ENCODE measurements at regions not wholly inside any gene's neighbourhood (a gene's known extent, or its start where the extent isn't known, plus 50 kb on each side); places are given as distances from the start of the nearest gene placed in this dataset.
A peak's percentile ranks its signal among the peaks of the same experiment; 100 is the strongest.
"Not testable (repeated sequence)": the region's sequence is repeated elsewhere in the genome, so short reads cannot be mapped to it uniquely, and the experiment has no call there.

DNA sequence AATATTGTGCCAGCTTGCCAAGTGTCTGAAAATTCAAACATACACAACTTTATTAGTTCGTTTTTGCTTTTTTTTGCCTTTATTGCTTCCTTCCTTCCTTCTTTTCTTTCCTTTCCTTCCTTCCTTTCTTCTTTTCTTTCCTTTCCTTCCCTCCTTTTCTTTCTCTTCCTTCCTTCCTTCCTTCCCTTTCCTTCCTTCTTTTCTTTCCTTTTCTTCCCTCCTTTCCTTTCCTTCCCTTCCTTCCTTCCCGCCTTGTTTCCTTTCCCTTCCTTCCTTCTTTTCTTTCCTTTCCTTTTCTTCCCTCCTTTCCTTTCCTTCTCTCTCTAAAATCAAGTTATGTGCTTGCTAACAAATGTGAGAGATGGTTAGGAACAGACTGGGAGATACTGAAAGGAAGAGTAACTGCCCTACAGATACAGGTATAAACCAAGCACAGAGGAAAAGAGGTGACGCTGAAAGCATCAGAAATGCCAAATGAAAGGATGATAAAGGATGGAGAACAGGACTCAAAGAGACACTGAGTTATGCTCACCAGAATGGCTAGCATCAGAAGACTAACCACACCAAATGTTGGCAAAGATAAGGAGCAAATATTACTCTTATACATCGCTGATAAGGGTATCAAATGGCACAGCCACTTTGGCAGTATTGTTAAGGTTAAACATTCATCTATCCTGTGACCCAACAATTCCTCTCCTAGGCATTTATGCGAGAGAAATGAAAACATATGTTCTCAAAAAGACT lies 151.6 kb downstream of the MREG start:
- peak; percentile 74 for DNase-seq

- no peak for DNase-seq
These were observed 157.3 kb downstream of the MREG start for GRCh38 chr2:215856080-215856479.

DNA sequence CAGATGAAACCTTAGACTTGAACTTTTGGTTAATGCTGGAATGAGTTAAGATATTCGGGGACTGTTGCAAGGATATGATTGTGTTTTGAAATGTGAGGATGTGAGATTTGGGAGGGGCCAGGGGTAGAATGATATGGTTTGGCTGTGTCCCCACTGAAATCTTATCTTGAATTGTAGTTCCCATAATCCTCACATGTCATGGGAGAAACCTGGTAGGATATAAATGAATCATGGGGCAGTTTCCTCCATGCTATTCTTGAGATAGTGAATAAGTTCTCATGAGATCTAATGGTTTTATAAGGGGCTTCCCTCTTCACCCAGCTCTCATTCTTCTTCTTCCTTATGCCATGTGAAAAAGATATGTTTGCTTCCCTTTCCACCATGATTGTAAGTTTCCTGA lies 158.0 kb downstream of the MREG start:
- not testable (repeated sequence) for DNase-seq

DNA sequence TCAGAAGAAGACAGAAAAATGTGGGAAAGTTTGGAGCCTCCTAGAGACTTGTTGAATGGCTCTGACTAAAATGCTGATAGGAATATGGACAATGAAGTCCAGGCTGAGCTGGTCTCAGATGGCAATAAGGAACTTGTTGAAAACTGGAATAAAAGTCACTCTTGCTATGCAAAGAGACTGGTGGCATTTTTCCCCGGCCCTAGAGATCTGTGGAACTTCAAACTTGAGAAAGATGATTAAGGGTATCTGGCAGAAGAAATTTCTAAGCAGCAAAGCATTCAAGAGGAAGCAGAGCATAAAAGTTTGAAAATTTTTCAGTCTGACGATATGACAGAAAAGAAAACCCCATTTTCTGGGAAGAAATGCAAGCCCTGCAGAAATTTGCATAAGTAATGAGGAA lies 159.3 kb downstream of the MREG start:
- no peak for DNase-seq

- DNase-seq, result no peak
These were observed 161.7 kb downstream of the MREG start for GRCh38 chr2:215851696-215852095.

DNA sequence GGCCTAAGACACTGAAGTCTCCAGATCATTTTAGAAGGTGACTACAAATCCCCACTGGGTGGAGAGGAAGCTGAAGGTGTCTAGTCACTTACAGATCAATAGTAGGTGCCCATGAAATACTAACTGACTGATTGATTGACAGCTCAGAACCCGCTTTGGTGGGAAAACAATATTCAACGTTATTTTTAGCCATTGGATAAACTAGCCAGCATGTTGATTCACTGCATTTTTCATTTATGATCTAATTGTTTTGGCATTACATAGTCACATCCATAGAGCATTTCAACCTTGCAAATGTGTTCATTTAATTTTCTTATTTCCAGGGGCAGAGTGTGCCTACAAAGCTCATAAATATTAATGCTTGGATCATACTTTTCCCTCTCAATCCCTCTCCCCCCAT lies 162.3 kb downstream of the MREG start:
- no peak for DNase-seq

DNA sequence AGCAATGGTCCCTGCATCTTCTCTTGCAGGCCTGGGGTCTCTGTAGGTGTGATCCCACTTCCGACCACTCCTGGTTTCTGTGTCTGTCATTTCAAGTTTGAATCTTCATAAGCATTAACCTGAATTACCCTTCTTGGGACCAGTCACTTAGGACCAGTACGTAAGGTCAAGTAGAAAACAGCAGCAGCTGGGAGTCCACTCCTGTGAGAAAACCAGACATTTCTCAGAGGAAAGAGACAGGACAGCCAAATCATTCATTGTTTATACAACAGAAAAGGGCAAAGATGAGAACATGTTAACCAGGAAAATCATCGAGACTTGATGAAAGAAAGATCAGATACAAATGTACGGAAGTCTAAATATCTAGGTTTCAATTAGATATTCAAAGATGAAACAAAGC lies 163.0 kb downstream of the MREG start:
- DNase-seq, result no peak

- DNase-seq, result no peak
These were observed 163.6 kb downstream of the MREG start for GRCh38 chr2:215849771-215850170.

DNA sequence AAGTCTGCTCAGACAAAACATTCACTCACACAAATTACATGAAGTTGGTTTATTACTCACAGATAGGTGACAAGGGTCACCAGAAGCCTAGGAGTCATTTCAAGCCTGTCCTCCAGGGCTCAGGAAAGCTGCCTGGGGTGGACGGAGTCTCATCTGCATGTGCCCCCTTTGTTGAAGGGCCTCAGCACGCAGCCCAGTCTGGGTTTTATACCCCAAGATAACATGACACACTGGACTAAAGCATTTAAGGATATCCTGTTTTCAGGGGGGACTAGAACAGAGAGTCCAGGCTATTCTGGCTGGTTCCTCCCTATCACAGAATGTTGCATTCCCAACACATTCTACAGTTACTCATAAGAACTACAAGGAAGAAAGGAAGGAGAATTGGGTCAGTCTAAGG lies 164.7 kb downstream of the MREG start:
- no peak for DNase-seq

DNA sequence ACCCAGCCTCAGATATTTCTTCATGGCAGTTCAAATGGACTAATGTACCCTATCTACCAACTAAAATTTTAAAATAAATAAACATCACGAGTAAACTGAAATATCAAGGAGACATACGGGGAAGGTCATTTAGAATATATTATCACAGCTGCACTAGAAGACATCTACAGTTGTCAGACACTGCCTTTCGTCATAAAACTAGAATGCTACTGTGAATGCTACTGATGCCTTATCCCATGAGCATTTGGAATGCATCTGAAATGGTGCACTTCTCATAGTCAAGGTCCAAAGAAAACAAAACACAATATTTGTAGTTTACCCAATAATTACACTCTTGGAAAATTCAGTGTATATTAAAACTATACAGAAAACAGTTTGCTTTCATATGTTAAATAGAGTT lies 165.2 kb downstream of the MREG start:
- DNase-seq, result no peak

DNA sequence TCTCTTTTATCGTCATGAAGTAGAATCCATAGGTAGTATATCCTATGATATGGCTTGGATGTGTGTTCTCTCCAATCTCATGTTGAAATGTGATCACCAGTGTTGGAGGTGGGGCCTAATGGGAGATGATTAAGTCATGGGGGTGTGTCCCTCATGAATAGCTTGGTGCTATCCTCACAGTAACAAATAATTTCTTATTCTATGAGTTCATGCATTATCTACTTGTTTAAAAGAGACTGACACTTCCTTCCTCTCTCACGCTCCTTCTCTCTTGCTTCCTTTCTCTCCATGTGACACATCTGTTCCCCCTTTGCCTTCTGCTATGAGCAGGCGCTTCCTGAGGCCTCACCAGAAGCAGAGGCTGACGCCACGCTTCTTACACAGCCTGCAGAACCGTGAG lies 165.6 kb downstream of the MREG start:
- DNase-seq, result no peak

GRCh38 chr2:215847056-215847455 lies 166.3 kb downstream of the MREG start:
- no peak for DNase-seq

DNA sequence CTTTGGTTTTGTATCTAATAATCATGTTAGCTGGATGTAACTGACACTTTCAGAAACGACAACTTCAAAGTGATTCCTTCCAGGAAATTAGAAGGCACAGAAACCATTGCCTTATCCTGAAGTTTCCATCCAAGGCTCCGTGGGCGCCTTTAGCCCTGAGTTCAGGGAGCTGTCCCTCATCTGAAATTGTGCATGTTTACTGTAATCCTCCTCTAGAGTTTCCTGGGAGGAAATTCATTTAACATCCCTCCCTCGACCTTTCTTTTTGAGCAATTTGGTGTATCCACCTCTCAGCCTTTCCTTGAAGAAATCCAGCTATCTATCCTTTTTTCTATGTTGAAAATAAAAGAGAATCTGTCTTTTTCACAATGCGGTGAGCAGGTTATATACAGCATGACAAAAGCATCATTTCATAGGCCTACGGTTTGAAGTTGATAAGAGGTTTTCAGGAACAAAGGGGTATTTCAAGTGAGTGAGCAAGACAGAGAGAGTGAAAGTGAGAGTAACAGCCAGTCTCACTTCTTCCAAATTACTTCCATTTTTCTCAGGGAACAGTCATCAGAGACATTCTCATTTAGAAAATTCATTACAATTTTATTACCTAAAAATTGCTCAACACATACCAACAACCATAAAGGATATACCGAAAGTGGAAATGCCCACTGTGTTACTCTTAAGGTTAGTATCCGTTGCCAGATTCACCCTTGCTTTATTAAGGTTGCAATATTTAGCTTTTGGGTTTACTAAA lies 167.3 kb downstream of the MREG start:
- DNase-seq, result peak; percentile 68

GRCh38 chr2:215843579-215843978 lies 169.8 kb downstream of the MREG start:
- no peak for DNase-seq

- DNase-seq, result no peak
These were observed 172.1 kb downstream of the MREG start for GRCh38 chr2:215841175-215841816.

DNA sequence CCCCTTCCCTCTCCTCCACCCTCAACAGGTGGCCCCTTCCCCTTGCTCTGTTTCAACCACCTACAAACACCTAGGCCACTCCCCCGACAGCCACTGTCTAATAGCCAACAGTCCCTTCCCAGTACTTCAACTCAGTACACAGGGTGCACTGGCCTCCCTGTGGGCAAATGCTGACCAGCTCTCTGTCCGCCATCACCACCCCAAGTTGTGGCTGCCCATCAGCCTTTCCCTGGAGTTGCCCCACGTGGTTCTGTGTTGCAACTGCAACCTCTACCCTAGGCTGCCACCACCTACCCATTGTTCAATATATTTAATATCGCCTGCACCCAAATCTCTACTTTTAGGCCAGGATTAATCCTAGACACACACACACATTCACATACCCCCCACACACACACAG lies 173.5 kb downstream of the MREG start:
- no peak for DNase-seq

GRCh38 chr2:215839309-215839708 lies 174.0 kb downstream of the MREG start:
- DNase-seq, result no peak

DNA sequence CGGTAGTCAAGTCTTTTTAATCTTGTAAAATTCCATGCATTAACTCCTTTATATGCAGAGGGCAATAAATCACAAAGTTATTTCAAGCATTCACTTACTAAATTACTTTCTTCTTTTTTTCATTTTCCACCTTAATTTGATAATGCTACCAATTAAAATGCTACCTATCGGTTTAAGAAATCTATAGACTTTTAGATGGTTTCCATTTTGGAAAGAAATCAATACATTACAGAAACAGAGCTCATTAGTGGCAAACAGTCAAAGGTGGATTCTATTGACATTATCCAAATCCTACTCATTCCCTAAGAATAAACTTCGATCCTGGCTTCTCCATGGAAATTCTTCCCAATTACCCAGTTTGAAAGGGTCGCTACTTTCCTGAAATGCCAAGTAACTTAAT lies 176.5 kb downstream of the MREG start:
- DNase-seq, result no peak

- no peak for DNase-seq
These were observed 177.7 kb downstream of the MREG start for GRCh38 chr2:215835657-215836056.

DNA sequence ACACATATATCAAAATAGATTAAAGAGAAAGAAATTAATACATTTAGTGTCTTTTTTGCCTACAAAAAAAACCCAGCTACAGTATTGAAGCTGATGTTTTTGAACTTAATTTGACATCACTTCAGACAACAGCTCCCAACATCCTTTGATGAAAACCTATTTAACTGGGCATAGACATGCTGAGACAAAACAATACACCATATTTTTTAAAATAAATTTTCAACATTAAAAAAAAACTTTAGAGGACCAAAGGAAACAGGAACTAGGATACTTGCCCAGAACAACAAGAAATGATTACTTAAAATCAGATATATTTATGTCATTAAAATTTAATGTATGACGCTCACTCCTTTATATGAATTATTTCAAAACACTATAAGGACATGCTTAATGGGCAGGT lies 178.1 kb downstream of the MREG start:
- DNase-seq, result no peak

- DNase-seq, result peak; percentile 80
These were observed 179.7 kb downstream of the MREG start for GRCh38 chr2:215833531-215834162.

DNA sequence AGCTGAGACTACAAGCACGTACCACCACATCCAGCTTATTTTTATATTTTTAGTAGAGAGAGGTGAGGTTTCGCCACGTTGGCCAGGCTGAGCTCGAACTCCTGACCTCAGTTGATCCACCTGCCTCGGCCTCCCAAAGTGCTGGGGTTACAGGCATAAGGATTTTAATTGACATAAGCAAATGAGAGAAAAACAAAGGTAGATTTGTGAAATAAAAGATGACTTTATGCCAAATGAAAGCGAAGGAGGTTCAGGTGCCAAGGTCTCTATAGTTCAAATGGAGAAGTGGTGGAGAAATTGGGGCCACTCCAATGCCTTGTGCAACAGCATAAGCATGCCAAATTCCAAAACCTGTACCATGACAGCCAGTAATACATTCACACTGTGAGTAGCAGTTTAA lies 180.6 kb downstream of the MREG start:
- no peak for DNase-seq

DNA sequence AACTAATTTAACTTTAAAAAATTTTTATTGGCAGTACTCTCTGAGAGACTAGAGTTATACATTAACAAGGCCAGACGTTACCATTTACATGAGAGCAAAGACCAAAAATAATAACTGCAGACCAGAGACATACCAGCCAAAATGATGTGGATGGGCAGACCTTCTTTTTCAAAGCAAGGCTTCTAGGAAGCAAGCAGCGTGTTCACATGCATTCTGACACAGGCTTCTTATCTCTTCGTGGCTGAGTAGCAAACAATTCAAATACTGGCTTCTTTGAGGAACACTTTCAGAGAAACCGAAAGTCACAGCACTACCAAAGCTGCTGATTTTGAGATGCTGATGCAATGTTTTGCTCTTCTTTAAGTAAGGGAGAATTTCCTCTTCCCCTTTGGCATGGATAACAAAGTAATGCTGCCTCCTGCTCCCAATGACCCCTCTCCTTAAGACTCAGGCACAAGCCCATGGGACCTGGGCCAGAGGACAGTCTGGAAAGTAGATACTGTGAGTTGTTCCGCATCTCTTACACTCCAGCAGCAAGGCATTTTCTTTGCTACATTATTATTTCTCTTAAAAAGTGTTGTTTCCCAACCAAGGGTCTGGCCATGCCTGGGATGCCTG lies 181.9 kb downstream of the MREG start:
- DNase-seq, result peak; percentile 95
